Lung (tissue), 11 donors: ENCODE measurements at regions not wholly inside any gene's neighbourhood (a gene's known extent, or its start where the extent isn't known, plus 50 kb on each side); places are given as distances from the start of the nearest gene placed in this dataset.

Experiments
- ATAC-seq: fragments of 200-7000 bp; cut with Tn5 transposase; one replicate; pipeline ENCODE4 v1.9.1; 2020; ENCODE audit warnings: moderate number of reproducible peaks; ENCODE audit not compliant: insufficient read depth, low FRiP score
- DNase-seq, 3 donors: peaks; one replicate each; pipeline ENCODE4 v3.0.0-alpha.2; 2013 to 2017
- H3K27ac ChIP-seq, 2 donors: one replicate each; pipeline ENCODE4 v1.5.1; 2013; ENCODE audit warnings: mild to moderate bottlenecking in 2 of 2, moderate library complexity in 2 of 2, control low read depth in 1 of 2, inconsistent platforms in 1 of 2, low read depth in 1 of 2, low read length in 1 of 2
- H3K27me3 ChIP-seq, 3 donors: one replicate each; pipeline ENCODE4 v1.5.1; 2013; ENCODE audit warnings: low read length in 2 of 3; ENCODE audit not compliant: control insufficient read depth in 3 of 3, insufficient read depth in 3 of 3
- H3K36me3 ChIP-seq, 4 donors: one replicate each; pipeline ENCODE4 v1.5.1; 2013; ENCODE audit warnings: low read length in 4 of 4, mild to moderate bottlenecking in 1 of 4, moderate library complexity in 1 of 4; ENCODE audit not compliant: control insufficient read depth in 4 of 4, insufficient read depth in 4 of 4
- H3K4me1 ChIP-seq, 5 donors: one replicate each; pipeline ENCODE4 v1.5.1; 2013; ENCODE audit warnings: low read length in 5 of 5, mild to moderate bottlenecking in 2 of 5, moderate library complexity in 1 of 5; ENCODE audit not compliant: control insufficient read depth in 5 of 5, insufficient read depth in 5 of 5
- H3K4me3 ChIP-seq: one replicate; pipeline ENCODE4 v1.5.1; 2013; ENCODE audit warnings: mild to moderate bottlenecking, control low read depth, moderate library complexity
- H3K9ac ChIP-seq, 2 donors: one replicate each; pipeline ENCODE4 v1.5.1; 2013; ENCODE audit warnings: low read length in 2 of 2, control low read depth in 1 of 2; ENCODE audit not compliant: insufficient read depth in 1 of 2
- H3K9me3 ChIP-seq, 4 donors: one replicate each; pipeline ENCODE4 v1.5.1; 2013; ENCODE audit warnings: low read length in 3 of 4, mild to moderate bottlenecking in 1 of 4, moderate library complexity in 1 of 4; ENCODE audit not compliant: control insufficient read depth in 4 of 4, insufficient read depth in 3 of 4
- CTCF ChIP-seq: IDR thresholded peaks from 2 replicates; pipeline ENCODE4 v1.5.1; 2012; ENCODE audit warnings: mild to moderate bottlenecking; ENCODE audit errors: control extremely low read depth, extremely low read depth
- WGBS, 2 donors: extraction: QIAGEN DNeasy Blood & Tissue Kit; methylation state at CpG; one replicate each; pipeline ENCODE4 v1.1.7; 2013; 5-methylcytosine and 5-hydroxymethylcytosine counted together
- donor health status: control.
- donor health status: control.
- donor health status: Bipolar disorder and iron deficiency.
- donor health status: healthy.
- donor health status: DM: yes; HTN: yes; CAD: no.

GRCh38 chr20:39328347-39328746 lies 366.2 kb downstream of the DHX35 start:
- H3K27ac ChIP-seq, result no peak overlapping the region
- no peaks in the 10 kb centered on the region for H3K4me1 ChIP-seq
- H3K9me3 ChIP-seq, result no peaks in the 10 kb centered on the region
- no peaks in the 10 kb centered on the region for H3K27me3 ChIP-seq
- no peaks in the 10 kb centered on the region for H3K36me3 ChIP-seq
- WGBS, 2 donors, result 75 to 88% methylated on average over 4 of the region's 4 CpGs
- H3K9ac ChIP-seq, result no peak overlapping the region
- no peak for TF ChIP-seq CTCF
- H3K4me3 ChIP-seq, result no peak overlapping the region
- no peak for ATAC-seq
- DNase-seq, result no peak

GRCh38 chr20:39326050-39326449 lies 363.9 kb downstream of the DHX35 start:
- no peak for TF ChIP-seq CTCF
- Histone ChIP-seq H3K9ac (no peak overlapping the region), H3K36me3 (no peaks in the 10 kb centered on the region), H3K4me1 (no peaks in the 10 kb centered on the region), H3K4me3 (no peak overlapping the region), H3K9me3 (no peaks in the 10 kb centered on the region), H3K27me3 (no peaks in the 10 kb centered on the region), H3K27ac (no peak overlapping the region)
- no peak for DNase-seq
- ATAC-seq, result no peak
- 79 to 91% methylated on average over 3 of the region's 3 CpGs for WGBS, 2 donors

- DNase-seq, result no peak
- H3K27me3 ChIP-seq, result no peaks in the 10 kb centered on the region
- H3K36me3 ChIP-seq, result no peaks in the 10 kb centered on the region
- TF ChIP-seq CTCF, result no peak
- 25 to 57% methylated on average over 2 of the region's 2 CpGs for WGBS, 2 donors
- peaks cover 0 to 1% (median 0%) of the 10 kb centered on the region in 4 donors for H3K9me3 ChIP-seq
- ATAC-seq, result no peak
- H3K27ac ChIP-seq, result no peak overlapping the region
- no peak overlapping the region for H3K9ac ChIP-seq
- no peak overlapping the region for H3K4me3 ChIP-seq
- no peaks in the 10 kb centered on the region for H3K4me1 ChIP-seq
These were observed 356.8 kb downstream of the DHX35 start for GRCh38 chr20:39318911-39319310.

- H3K27ac ChIP-seq, result no peak overlapping the region
- H3K9me3 ChIP-seq, result no peaks in the 10 kb centered on the region
- DNase-seq (no peak), ATAC-seq (no peak)
- H3K9ac ChIP-seq, result no peak overlapping the region
- H3K4me3 ChIP-seq, result no peak overlapping the region
- peaks cover 0 to 11% (median 4%) of the 10 kb centered on the region in 5 donors for H3K4me1 ChIP-seq
- no peak for TF ChIP-seq CTCF
- H3K27me3 ChIP-seq, result no peaks in the 10 kb centered on the region
- H3K36me3 ChIP-seq, result no peaks in the 10 kb centered on the region
These were observed 350.5 kb downstream of the DHX35 start for GRCh38 chr20:39312676-39313075.
